K562 (cell line): ENCODE measurements at regions not wholly inside any gene's neighbourhood (a gene's known extent, or its start where the extent isn't known, plus 50 kb on each side); places are given as distances from the start of the nearest gene placed in this dataset.

Source experiments
- ATF1 ChIP-seq, 2 experiments: fragments of 450-650 bp in 1 of 2; IDR thresholded peaks; 2 replicates each; pipeline ENCODE4 v1.6.1; 2016; ENCODE audit warnings: missing compliant biosample characterization in 1 of 2, missing genetic modification characterization in 1 of 2
- HNRNPL ChIP-seq: fragments of 200-400 bp; formaldehyde crosslinking; IDR thresholded peaks from 2 replicates; pipeline ENCODE4 v1.6.1; 2017; ENCODE audit warnings: low read depth, mild to moderate bottlenecking, low read length
- POLR2A ChIP-seq: fragments of 450-650 bp; conservative IDR thresholded peaks from 2 replicates; pipeline ENCODE4 v1.6.1; 2016
- THRA ChIP-seq: fragments of 450-650 bp; IDR thresholded peaks from 2 replicates; pipeline ENCODE4 v1.6.1; 2017; ENCODE audit warnings: mild to moderate bottlenecking, moderate library complexity
- ZNF77 ChIP-seq: fragments of 250-450 bp; sonication (Bioruptor Pico); IDR thresholded peaks from 2 replicates; pipeline ENCODE4 v1.5.0; 2020
- TF ChIP-seq, protein P1 (sequence below), 2 experiments: fragments of 450-650 bp in 1 of 2; sonication (generic) in 1 of 2; formaldehyde crosslinking in 1 of 2; IDR thresholded peaks in 1 of 2; conservative IDR thresholded peaks in 1 of 2; 2 replicates each; pipeline versions ENCODE4 v1.6.1 to v1.8.1; 2016 to 2023; ENCODE audit warnings: mild to moderate bottlenecking in 2 of 2, moderate library complexity in 2 of 2, inconsistent platforms in 1 of 2, missing genetic modification reagents in 1 of 2
- TF ChIP-seq, protein P2 (sequence below): sonication (generic); formaldehyde crosslinking; IDR thresholded peaks from 2 replicates; pipeline ENCODE4 v1.9.0; 2022; ENCODE audit warnings: mild to moderate bottlenecking, missing genetic modification reagents
- TF ChIP-seq, protein P3 (sequence below): fragments of 250-450 bp; sonication (Bioruptor Pico); IDR thresholded peaks from 2 replicates; pipeline ENCODE4 v1.4.0; 2020; ENCODE audit warnings: mild to moderate bottlenecking, moderate library complexity

- TF ChIP-seq THRA, result no peak
- TF ChIP-seq ATF1 (CRISPR knock-in tag; IDR thresholded peaks at IDR 0.05), result no peak
- no peak for TF ChIP-seq ATF1 (tag; IDR thresholded peaks at IDR 0.05)
- TF ChIP-seq, protein P1, sequence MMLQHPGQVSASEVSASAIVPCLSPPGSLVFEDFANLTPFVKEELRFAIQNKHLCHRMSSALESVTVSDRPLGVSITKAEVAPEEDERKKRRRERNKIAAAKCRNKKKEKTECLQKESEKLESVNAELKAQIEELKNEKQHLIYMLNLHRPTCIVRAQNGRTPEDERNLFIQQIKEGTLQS (IDR thresholded peaks at IDR 0.05), result peak; percentile 41; the same call in 1 of the 2 replicates
- TF ChIP-seq, protein P1 (CRISPR knock-in tag; conservative IDR thresholded peaks at IDR 0.05), result no peak
- no peak for TF ChIP-seq POLR2A
- TF ChIP-seq HNRNPL, result no peak
- TF ChIP-seq, protein P2, sequence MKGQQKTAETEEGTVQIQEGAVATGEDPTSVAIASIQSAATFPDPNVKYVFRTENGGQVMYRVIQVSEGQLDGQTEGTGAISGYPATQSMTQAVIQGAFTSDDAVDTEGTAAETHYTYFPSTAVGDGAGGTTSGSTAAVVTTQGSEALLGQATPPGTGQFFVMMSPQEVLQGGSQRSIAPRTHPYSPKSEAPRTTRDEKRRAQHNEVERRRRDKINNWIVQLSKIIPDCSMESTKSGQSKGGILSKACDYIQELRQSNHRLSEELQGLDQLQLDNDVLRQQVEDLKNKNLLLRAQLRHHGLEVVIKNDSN (CRISPR knock-in tag), result no peak
- TF ChIP-seq, protein P3, sequence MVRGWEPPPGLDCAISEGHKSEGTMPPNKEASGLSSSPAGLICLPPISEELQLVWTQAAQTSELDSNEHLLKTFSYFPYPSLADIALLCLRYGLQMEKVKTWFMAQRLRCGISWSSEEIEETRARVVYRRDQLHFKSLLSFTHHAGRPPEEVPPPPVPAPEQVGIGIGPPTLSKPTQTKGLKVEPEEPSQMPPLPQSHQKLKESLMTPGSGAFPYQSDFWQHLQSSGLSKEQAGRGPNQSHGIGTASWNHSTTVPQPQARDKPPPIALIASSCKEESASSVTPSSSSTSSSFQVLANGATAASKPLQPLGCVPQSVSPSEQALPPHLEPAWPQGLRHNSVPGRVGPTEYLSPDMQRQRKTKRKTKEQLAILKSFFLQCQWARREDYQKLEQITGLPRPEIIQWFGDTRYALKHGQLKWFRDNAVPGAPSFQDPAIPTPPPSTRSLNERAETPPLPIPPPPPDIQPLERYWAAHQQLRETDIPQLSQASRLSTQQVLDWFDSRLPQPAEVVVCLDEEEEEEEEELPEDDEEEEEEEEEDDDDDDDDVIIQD (CRISPR knock-in tag), result no peak
- TF ChIP-seq ZNF77, result no peak
Measured at GRCh38 chr13:44313674-44314073, 60.0 kb upstream of the SERP2 start.
